HG03354 (cell line): ENCODE measurements at regions not wholly inside any gene's neighbourhood (a gene's known extent, or its start where the extent isn't known, plus 50 kb on each side); places are given as distances from the start of the nearest gene placed in this dataset.
"Not testable (repeated sequence)": the region's sequence is repeated elsewhere in the genome, so short reads cannot be mapped to it uniquely, and the experiment has no call there.

ENCODE experiments used
- ATAC-seq: cut with Tn5 transposase; IDR thresholded peaks from one replicate; pipeline ENCODE4 v1.9.1; 2021; ENCODE audit warnings: mild to moderate bottlenecking; ENCODE audit not compliant: unreplicated experiment, poor library complexity, severe bottlenecking

GRCh38 chr2:118584062-118584749 lies 263.2 kb downstream of the EN1 start:
- no peak for ATAC-seq

DNA sequence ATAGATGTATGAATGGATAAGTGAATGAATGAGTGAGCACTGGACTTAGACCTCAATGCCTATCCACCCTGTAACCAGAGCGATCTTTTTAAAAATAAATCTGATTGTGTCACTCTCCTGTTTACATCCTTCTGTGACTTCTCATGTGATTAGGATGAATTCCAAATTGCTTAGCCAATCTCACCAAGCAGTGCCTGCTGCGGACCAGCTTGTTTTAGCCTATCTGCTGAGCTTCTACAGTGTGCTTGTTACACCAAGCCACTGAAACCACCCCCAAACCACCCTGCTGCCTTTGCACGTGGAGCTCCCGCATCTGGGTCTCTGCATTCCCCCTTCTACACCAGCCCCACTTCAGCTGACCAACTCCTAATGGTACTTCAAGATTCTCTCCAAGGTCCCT lies 265.4 kb downstream of the EN1 start:
- no peak for ATAC-seq

DNA sequence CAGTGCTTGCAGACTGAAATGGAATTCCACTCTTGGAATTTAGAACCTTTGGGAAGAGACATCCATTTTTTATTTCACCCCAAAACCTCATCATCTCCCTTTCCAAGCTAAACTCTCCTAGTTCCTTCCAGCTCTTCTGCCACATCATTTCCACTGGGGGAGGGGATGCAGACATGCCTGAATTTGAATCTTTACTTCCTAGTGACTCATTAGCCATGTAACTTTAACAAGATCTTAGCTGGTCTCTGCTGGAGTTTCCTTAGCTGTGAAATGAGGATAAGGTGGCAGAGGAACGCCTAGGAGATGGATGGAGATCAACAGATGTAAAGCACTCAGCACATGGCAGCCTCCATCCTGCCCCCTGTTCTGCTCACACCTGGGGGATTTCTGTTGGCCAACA lies 266.8 kb downstream of the EN1 start:
- ATAC-seq, result no peak

GRCh38 chr2:118580107-118580506 lies 267.3 kb downstream of the EN1 start:
- ATAC-seq, result no peak

- ATAC-seq, result no peak
Measured at GRCh38 chr2:118577202-118577601, 270.2 kb downstream of the EN1 start.

DNA sequence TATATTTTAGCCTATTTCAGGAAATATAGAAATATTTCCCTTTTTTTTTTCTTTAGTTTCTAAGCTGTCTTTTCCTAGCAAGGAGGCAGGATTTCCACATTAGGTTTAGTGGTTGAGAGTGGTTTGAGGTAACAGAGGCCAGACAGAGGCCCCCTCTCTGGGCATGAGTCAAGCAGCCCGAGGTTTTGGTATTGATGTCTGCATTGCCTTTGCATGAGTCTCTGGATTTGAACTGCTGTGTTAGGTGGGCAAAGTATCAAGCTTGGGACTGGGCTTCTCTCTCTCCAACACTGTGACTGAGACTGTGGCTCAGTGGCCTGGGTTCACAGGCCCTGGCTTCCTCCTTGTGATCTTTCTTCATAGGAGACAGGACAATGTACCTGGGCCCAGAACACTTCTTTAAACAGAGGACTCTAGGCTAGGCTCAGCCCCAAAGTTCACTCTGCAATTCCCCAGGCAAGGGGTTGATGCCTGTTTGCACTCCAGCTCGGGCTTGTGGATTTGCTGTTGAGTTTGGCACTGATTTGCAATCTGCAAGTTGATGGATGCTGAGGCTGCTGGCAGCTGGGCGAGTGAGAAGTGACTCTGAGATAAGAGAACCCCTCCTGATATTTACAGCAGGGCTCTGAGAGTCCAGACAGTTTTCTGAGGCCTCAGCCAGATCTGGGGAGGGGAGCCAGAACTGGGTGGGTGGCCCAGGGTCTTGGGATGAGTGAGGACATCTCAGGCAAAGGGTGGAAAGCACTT lies 271.2 kb downstream of the EN1 start:
- ATAC-seq, result no peak

GRCh38 chr2:118572380-118572779 lies 275.1 kb downstream of the EN1 start:
- ATAC-seq, result not testable (repeated sequence)

DNA sequence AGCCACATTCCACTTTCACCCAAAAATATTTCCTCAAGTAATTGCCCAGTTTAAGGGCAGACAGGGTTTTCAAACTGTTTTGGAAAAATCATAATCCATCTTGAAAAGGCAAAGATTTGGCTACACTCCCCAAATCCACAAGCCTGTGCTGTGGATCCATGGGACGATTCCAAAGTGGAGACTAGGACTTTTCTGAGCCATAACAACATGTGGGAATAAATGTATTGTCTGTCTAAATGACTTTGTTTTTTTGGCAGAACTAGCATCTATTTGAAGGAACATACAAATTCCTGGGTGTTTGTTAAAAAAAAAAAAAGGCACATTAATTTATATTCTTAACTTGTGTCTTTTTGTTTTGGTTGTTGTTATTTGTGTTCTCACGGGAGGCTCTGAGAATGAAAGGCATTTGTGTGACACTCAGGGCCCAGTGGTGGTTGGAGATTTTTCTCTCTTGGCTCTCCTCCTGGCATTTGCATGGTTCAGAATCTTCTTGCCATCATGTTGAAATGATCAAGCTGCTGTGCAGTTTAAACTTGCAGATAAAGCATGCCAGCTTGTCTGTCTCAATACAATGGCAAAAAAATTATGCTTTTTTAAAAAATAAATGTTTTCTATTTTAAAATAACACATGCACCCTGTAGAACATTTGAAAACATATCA lies 277.4 kb downstream of the EN1 start:
- no peak for ATAC-seq

- no peak for ATAC-seq
Measured at GRCh38 chr2:118568700-118569099, 278.7 kb downstream of the EN1 start.

GRCh38 chr2:118565786-118566540 lies 281.5 kb downstream of the EN1 start:
- ATAC-seq, result no peak

GRCh38 chr2:118565301-118565700 lies 282.1 kb downstream of the EN1 start:
- ATAC-seq, result no peak

DNA sequence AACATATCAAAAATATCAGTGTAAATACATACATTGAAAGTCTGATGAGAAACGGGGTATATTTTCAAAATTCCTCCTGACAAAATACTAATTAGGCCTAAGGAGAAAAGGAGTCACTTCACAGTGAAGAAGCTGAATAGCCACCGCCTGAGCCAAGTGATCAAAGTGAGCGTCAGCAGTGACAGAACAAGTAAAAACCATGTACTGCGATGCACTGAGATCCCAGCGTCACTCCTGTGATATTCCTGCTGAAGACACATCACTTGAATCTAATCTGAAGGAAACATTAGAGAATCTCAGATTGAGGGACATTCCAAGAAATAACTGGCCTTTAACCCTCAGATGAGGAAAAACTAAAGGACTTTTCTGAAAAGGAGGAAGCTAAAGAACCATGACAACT lies 285.3 kb downstream of the EN1 start:
- ATAC-seq, result no peak

- ATAC-seq, result no peak
Measured at GRCh38 chr2:118558846-118559245, 288.6 kb downstream of the EN1 start.

DNA sequence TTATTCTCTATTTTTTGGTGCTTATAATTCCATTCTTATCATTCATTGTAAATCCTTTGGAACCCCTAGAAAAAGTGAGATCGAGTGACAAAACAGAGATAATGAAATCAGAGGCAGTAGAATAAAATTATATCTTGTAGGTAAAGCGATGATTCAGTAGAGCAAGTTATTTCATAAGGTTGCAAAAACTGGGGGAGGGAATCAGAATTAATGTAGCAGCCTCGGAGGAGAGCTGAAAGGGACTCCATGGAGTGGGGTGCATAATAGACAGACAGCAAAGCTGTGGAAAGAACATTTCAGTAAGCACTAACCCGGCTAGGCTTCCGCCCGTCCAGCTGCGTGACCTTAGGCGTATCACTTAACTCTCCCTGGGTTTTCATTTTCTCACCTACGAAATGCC lies 289.7 kb downstream of the EN1 start:
- no peak for ATAC-seq

DNA sequence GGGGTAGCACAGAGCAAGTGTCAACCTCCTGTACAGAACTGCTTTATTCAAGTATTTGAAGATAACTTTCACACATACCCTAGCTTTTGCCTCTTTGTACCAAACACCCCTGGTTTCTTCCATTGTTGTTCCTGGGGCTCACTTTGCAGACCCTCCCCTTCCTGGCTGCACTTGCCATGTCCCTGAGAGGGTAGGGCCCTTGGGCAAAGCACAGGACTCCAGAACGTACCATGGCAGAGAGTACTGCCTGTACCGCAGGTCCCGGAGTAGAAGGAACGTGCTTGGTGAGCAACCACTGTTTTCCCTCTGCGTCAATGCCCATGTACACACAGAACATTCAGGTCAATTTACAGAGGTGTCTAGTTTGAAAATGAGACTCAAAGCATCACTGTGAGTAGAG lies 290.4 kb downstream of the EN1 start:
- no peak for ATAC-seq

DNA sequence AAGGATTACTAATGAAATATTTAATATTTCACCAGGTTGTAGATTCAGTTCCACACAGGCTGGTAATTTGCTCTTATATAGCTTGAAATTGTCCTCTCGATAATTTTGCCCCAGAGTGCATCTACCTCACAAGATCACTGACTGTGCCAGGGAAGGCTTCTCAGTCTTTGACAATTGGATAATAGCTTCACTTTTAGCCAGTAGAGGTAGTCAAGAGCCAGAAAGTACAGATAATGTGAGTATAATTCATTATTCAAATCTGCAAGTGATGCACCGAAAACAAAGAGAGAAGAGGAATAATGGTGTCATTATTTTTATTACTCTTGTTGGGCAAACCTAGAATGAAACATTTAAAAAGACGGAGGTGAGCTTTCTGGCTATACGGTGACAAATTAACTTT lies 292.8 kb downstream of the EN1 start:
- no peak for ATAC-seq

DNA sequence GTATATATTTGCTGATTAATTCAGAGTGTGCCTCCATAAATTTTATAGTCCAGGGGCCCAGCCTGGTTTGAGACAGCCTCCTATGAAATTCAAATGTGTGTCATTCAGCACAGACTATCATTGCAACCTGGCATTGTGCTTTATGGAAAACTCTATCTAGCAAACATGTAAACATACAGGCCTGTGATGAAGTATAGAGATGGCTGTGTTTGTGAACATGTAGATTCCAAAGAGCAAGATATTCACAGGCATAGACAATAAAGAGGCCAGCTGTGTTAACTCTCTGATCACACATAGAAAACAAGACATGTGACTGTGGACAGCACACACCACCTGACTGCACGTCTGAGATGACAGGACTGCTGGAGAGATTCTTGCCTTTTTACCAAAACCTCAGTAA lies 297.9 kb downstream of the EN1 start:
- no peak for ATAC-seq

- ATAC-seq, result no peak
Measured at GRCh38 chr2:118548880-118549488, 298.5 kb downstream of the EN1 start.

- ATAC-seq, result no peak
Measured at GRCh38 chr2:118539290-118539689, 308.2 kb downstream of the EN1 start.

GRCh38 chr2:118536306-118536705 lies 311.1 kb downstream of the EN1 start:
- ATAC-seq, result no peak
